Sigmoid colon (tissue), 6 donors: ENCODE measurements at regions not wholly inside any gene's neighbourhood (a gene's known extent, or its start where the extent isn't known, plus 50 kb on each side); places are given as distances from the start of the nearest gene placed in this dataset.

Experiments
- DNase-seq: peaks from one replicate; pipeline ENCODE4 v3.0.0-alpha.2; 2019
- H3K27ac ChIP-seq, 4 donors: fragments of 200-600 bp; sonication (generic); one replicate each; pipeline ENCODE4 v1.5.1; 2016 to 2019; ENCODE audit warnings: mild to moderate bottlenecking in 1 of 4
- H3K27me3 ChIP-seq, 3 donors: fragments of 200-600 bp; sonication (generic); one replicate each; pipeline ENCODE4 v1.5.1; 2019; ENCODE audit warnings: mild to moderate bottlenecking in 1 of 3
- H3K36me3 ChIP-seq, 4 donors: fragments of 200-600 bp; sonication (generic); one replicate each; pipeline ENCODE4 v1.5.1; 2016 to 2019
- H3K4me1 ChIP-seq, 4 donors: fragments of 200-600 bp; sonication (generic); one replicate each; pipeline ENCODE4 v1.5.1; 2017 to 2019
- H3K4me3 ChIP-seq, 4 donors: fragments of 200-600 bp; sonication (generic); one replicate each; pipeline ENCODE4 v1.5.1; 2017 to 2019; ENCODE audit warnings: mild to moderate bottlenecking in 2 of 4, moderate library complexity in 1 of 4
- H3K9me3 ChIP-seq, 4 donors: fragments of 200-600 bp in 3 of 4; sonication (generic) in 3 of 4; one replicate each; pipeline versions ENCODE4 v1.5.1 to v1.6.1; 2013 to 2019
- CTCF ChIP-seq, 4 experiments: fragments of 450-650 bp in 3 of 4; fragments of 200-600 bp in 1 of 4; IDR thresholded peaks; one replicate each; pipeline ENCODE4 v1.5.1; 2016 to 2019; ENCODE audit warnings: antibody characterized with exemption in 4 of 4, mild to moderate bottlenecking in 3 of 4, moderate library complexity in 2 of 4
- EP300 ChIP-seq, 4 donors: sonication (generic); formaldehyde crosslinking; IDR thresholded peaks; one replicate each; pipeline ENCODE4 v1.6.1; 2017; ENCODE audit warnings: antibody characterized with exemption in 4 of 4
- POLR2A ChIP-seq, 2 donors: fragments of 450-650 bp; IDR thresholded peaks; one replicate each; pipeline ENCODE4 v1.6.1; 2016; ENCODE audit warnings: antibody characterized with exemption in 2 of 2, mild to moderate bottlenecking in 2 of 2, moderate library complexity in 2 of 2
- POLR2AphosphoS5 ChIP-seq, 4 donors: sonication (generic); formaldehyde crosslinking; IDR thresholded peaks; one replicate each; pipeline ENCODE4 v1.6.1; 2017; ENCODE audit warnings: antibody characterized with exemption in 4 of 4
- WGBS, 2 donors: extraction: QIAGEN DNeasy Blood & Tissue Kit; methylation state at CpG; one replicate each; pipeline ENCODE4 v1.1.7; 2013; 5-methylcytosine and 5-hydroxymethylcytosine counted together
- intact Hi-C: fragments of 100-400 bp; cut with DNase I; formaldehyde crosslinking; loops from one replicate; pipeline ENCODE4 v1.15.1; 2023
- donor health status: healthy with polysubstance abuse.
- donor health status: healthy.

- no peaks in the 10 kb centered on the region for H3K27me3 ChIP-seq
- H3K4me3 ChIP-seq, result no peak overlapping the region
- no peak overlapping the region for H3K27ac ChIP-seq
- 92 to 96% methylated on average over 2 of the region's 2 CpGs for WGBS, 2 donors
- H3K4me1 ChIP-seq, result no peaks in the 10 kb centered on the region
- intact Hi-C loops, result no loop called here
- H3K9me3 ChIP-seq, result no peaks in the 10 kb centered on the region
- no peak for DNase-seq
- no peaks in the 10 kb centered on the region for H3K36me3 ChIP-seq
- no peak for TF ChIP-seq POLR2A (IDR thresholded peaks at IDR 0.05)
- no peak for TF ChIP-seq CTCF (IDR thresholded peaks at IDR 0.05)
- TF ChIP-seq POLR2AphosphoS5 (IDR thresholded peaks at IDR 0.05), result no peak
- no peak for TF ChIP-seq EP300 (IDR thresholded peaks at IDR 0.05)
These were observed 193.9 kb downstream of the FIGN start for GRCh38 chr2:163541943-163542342.

- no peaks in the 10 kb centered on the region for H3K27me3 ChIP-seq
- WGBS, 2 donors, result 68 to 79% methylated on average over 2 of the region's 2 CpGs
- H3K9me3 ChIP-seq, result no peaks in the 10 kb centered on the region
- no peak for DNase-seq
- H3K36me3 ChIP-seq, result no peaks in the 10 kb centered on the region
- no peaks in the 10 kb centered on the region for H3K4me1 ChIP-seq
- intact Hi-C loops, result no loop called here
- H3K27ac ChIP-seq, result no peak overlapping the region
- TF ChIP-seq POLR2A (IDR thresholded peaks at IDR 0.05), result no peak
- TF ChIP-seq EP300 (IDR thresholded peaks at IDR 0.05), result no peak
- TF ChIP-seq POLR2AphosphoS5 (IDR thresholded peaks at IDR 0.05), result no peak
- TF ChIP-seq CTCF (IDR thresholded peaks at IDR 0.05), result no peak
- H3K4me3 ChIP-seq, result no peak overlapping the region
These were observed 194.3 kb downstream of the FIGN start for GRCh38 chr2:163541495-163541894.

- TF ChIP-seq EP300 (IDR thresholded peaks at IDR 0.05) (no peak), POLR2AphosphoS5 (IDR thresholded peaks at IDR 0.05) (no peak), CTCF (IDR thresholded peaks at IDR 0.05) (no peak), POLR2A (IDR thresholded peaks at IDR 0.05) (no peak)
These were observed 207.1 kb downstream of the FIGN start for GRCh38 chr2:163528640-163529217.

GRCh38 chr2:163527381-163527780 lies 208.4 kb downstream of the FIGN start:
- Histone ChIP-seq H3K4me1 (no peaks in the 10 kb centered on the region), H3K27me3 (no peaks in the 10 kb centered on the region), H3K4me3 (no peak overlapping the region), H3K36me3 (no peaks in the 10 kb centered on the region), H3K9me3 (peaks cover 0 to 3% (median 3%) of the 10 kb centered on the region in 4 donors), H3K27ac (no peak overlapping the region)
- intact Hi-C loops, result no loop called here
- no peak for DNase-seq
- TF ChIP-seq POLR2A (IDR thresholded peaks at IDR 0.05), result no peak

More at GRCh38 chr2:163528640-163529217, 207.1 kb downstream of the FIGN start:
- no peak for DNase-seq
- Histone ChIP-seq H3K36me3 (no peaks in the 10 kb centered on the region), H3K9me3 (peaks cover 0 to 3% (median 3%) of the 10 kb centered on the region in 4 donors), H3K4me3 (no peak overlapping the region), H3K27me3 (no peaks in the 10 kb centered on the region), H3K27ac (no peak overlapping the region), H3K4me1 (no peaks in the 10 kb centered on the region)
- WGBS, 2 donors, result 16 to 66% methylated on average over 1 of the region's 1 CpG
- intact Hi-C loops, result no loop called here

GRCh38 chr2:163518762-163519161 lies 217.0 kb downstream of the FIGN start:
- 71 to 74% methylated on average over 2 of the region's 2 CpGs for WGBS, 2 donors
- no peaks in the 10 kb centered on the region for H3K36me3 ChIP-seq
- H3K9me3 ChIP-seq, result peaks cover 0 to 2% (median 0%) of the 10 kb centered on the region in 4 donors
- no peaks in the 10 kb centered on the region for H3K4me1 ChIP-seq
- no peak overlapping the region for H3K27ac ChIP-seq
- TF ChIP-seq CTCF (IDR thresholded peaks at IDR 0.05), result no peak
- no peak for TF ChIP-seq POLR2A (IDR thresholded peaks at IDR 0.05)
- TF ChIP-seq POLR2AphosphoS5 (IDR thresholded peaks at IDR 0.05), result no peak
- no peak for TF ChIP-seq EP300 (IDR thresholded peaks at IDR 0.05)
- no peaks in the 10 kb centered on the region for H3K27me3 ChIP-seq
- DNase-seq, result no peak
- no peak overlapping the region for H3K4me3 ChIP-seq
- intact Hi-C loops, result no loop called here
